ENCODE measurements at regions not wholly inside any gene's neighbourhood (a gene's known extent, or its start where the extent isn't known, plus 50 kb on each side); places are given as distances from the start of the nearest gene placed in this dataset.

- no TSS peak for BruUV-seq (replicated peaks)
- no peaks in the 10 kb centered on the region for H3K36me3 ChIP-seq (ENCODE audit: low read depth, low read length)
- no peaks in the 10 kb centered on the region for H3K4me1 ChIP-seq (ENCODE audit: insufficient read depth, low read length)
- H3K4me3 ChIP-seq (ENCODE audit: low read length): no peak overlapping the region
- no peak overlapping the region for H3K27ac ChIP-seq (ENCODE audit: low read length)
- H3K4me2 ChIP-seq (ENCODE audit: low read length): no peak overlapping the region
- ATAC-seq (no peak), DNase-seq (no peak)
- POLR2A ChIA-PET (ENCODE audit: unreplicated experiment): no interaction called here
- H3K27me3 ChIP-seq (ENCODE audit: low read length): no peaks in the 10 kb centered on the region
- no peak overlapping the region for H3K9ac ChIP-seq (ENCODE audit: low read length)
- CTCF ChIA-PET: no interaction called here
- no peak for TF ChIP-seq CTCF (conservative IDR thresholded peaks at IDR 0.05; ENCODE audit: low read depth, low read length)
- TF ChIP-seq EZH2 (IDR thresholded peaks at IDR 0.05; ENCODE audit: low read length, unreplicated experiment): no peak
- TF ChIP-seq EZH2phosphoT487 (IDR thresholded peaks at IDR 0.05; ENCODE audit: borderline replicate concordance, low read length): no peak
- H4K20me1 ChIP-seq (ENCODE audit: low read length): no peaks in the 10 kb centered on the region
- no peaks in the 10 kb centered on the region for H3K79me2 ChIP-seq (ENCODE audit: low read length)
- H3K9me3 ChIP-seq (ENCODE audit: low read length): no peaks in the 10 kb centered on the region
- no peaks in the 10 kb centered on the region for H3K9me2 ChIP-seq (replicated peaks; ENCODE audit: low read length)
- H2AFZ ChIP-seq (ENCODE audit: low read length): no peak overlapping the region
- H3F3A ChIP-seq (ENCODE audit: low read length, unreplicated experiment): no peaks in the 10 kb centered on the region
- intact Hi-C loops (cut with micrococcal nuclease): no loop called here
These were observed 742.8 kb upstream of the SOX9 start for GRCh38 chr17:71378036-71378435.

GRCh38 chr17:71378741-71379140 is 742.1 kb upstream of the SOX9 start:
- CTCF ChIA-PET: no interaction called here
- DNase-seq (no peak), ATAC-seq (no peak)
- Histone ChIP-seq H3K4me1 (ENCODE audit: insufficient read depth, low read length) (no peaks in the 10 kb centered on the region), H3K9me2 (replicated peaks; ENCODE audit: low read length) (no peaks in the 10 kb centered on the region), H3K27ac (ENCODE audit: low read length) (no peak overlapping the region), H3K27me3 (ENCODE audit: low read length) (no peaks in the 10 kb centered on the region), H3K36me3 (ENCODE audit: low read depth, low read length) (no peaks in the 10 kb centered on the region), H3K9me3 (ENCODE audit: low read length) (no peaks in the 10 kb centered on the region), H4K20me1 (ENCODE audit: low read length) (no peaks in the 10 kb centered on the region), H3K4me2 (ENCODE audit: low read length) (no peak overlapping the region), H3K79me2 (ENCODE audit: low read length) (no peaks in the 10 kb centered on the region), H3K4me3 (ENCODE audit: low read length) (no peak overlapping the region), H3K9ac (ENCODE audit: low read length) (no peak overlapping the region), H2AFZ (ENCODE audit: low read length) (no peak overlapping the region), H3F3A (ENCODE audit: low read length, unreplicated experiment) (no peaks in the 10 kb centered on the region)
- no TSS peak for BruUV-seq (replicated peaks)
- POLR2A ChIA-PET (ENCODE audit: unreplicated experiment): no interaction called here
- intact Hi-C loops (cut with micrococcal nuclease): no loop called here
- TF ChIP-seq EZH2phosphoT487 (IDR thresholded peaks at IDR 0.05; ENCODE audit: borderline replicate concordance, low read length) (no peak), CTCF (conservative IDR thresholded peaks at IDR 0.05; ENCODE audit: low read depth, low read length) (no peak), EZH2 (IDR thresholded peaks at IDR 0.05; ENCODE audit: low read length, unreplicated experiment) (no peak)

- Histone ChIP-seq H4K20me1 (ENCODE audit: low read length) (no peaks in the 10 kb centered on the region), H3K36me3 (ENCODE audit: low read depth, low read length) (no peaks in the 10 kb centered on the region), H3K27ac (ENCODE audit: low read length) (no peak overlapping the region), H3K4me2 (ENCODE audit: low read length) (no peak overlapping the region), H2AFZ (ENCODE audit: low read length) (no peak overlapping the region), H3K79me2 (ENCODE audit: low read length) (no peaks in the 10 kb centered on the region), H3K4me1 (ENCODE audit: insufficient read depth, low read length) (no peaks in the 10 kb centered on the region), H3K9me2 (replicated peaks; ENCODE audit: low read length) (no peaks in the 10 kb centered on the region), H3F3A (ENCODE audit: low read length, unreplicated experiment) (no peaks in the 10 kb centered on the region), H3K9ac (ENCODE audit: low read length) (no peak overlapping the region), H3K4me3 (ENCODE audit: low read length) (no peak overlapping the region), H3K9me3 (ENCODE audit: low read length) (no peaks in the 10 kb centered on the region), H3K27me3 (ENCODE audit: low read length) (no peaks in the 10 kb centered on the region)
- no peak for DNase-seq
- CTCF ChIA-PET: no interaction called here
- no peak for ATAC-seq
- intact Hi-C loops (cut with micrococcal nuclease): no loop called here
- no peak for TF ChIP-seq EZH2phosphoT487 (IDR thresholded peaks at IDR 0.05; ENCODE audit: borderline replicate concordance, low read length)
- no peak for TF ChIP-seq EZH2 (IDR thresholded peaks at IDR 0.05; ENCODE audit: low read length, unreplicated experiment)
- no peak for TF ChIP-seq CTCF (conservative IDR thresholded peaks at IDR 0.05; ENCODE audit: low read depth, low read length)
- no TSS peak for BruUV-seq (replicated peaks)
- POLR2A ChIA-PET (ENCODE audit: unreplicated experiment): no interaction called here
These were observed 741.3 kb upstream of the SOX9 start for GRCh38 chr17:71379512-71379911.
